ENCODE measurements at regions not wholly inside any gene's neighbourhood (a gene's known extent, or its start where the extent isn't known, plus 50 kb on each side); places are given as distances from the start of the nearest gene placed in this dataset.

GRCh38 chr1:43065616-43066399, 106.3 kb downstream of the EBNA1BP2 start:
- H3K27ac ChIP-seq: no peak overlapping the region
- no peaks in the 10 kb centered on the region for H3K9me3 ChIP-seq
- H3K27me3 ChIP-seq: no peaks in the 10 kb centered on the region
- no peak for DNase-seq
- TF ChIP-seq POLR2A (IDR thresholded peaks at IDR 0.05): no peak
- no peak for TF ChIP-seq CTCF (IDR thresholded peaks at IDR 0.05)
- no peak for TF ChIP-seq EP300 (IDR thresholded peaks at IDR 0.05)
- 86 to 93% (median 92%) methylated on average over 13 of the region's 13 CpGs for WGBS, 3 donors
- intact Hi-C loops (cut with DNase I): loop anchor here in 2 of 4 donors (10.0 kb wide), 2 partner anchors 281 to 291 kb away; partner anchors contain the start of gene TMEM269 (in 1 of the 2)
- H3K4me1 ChIP-seq (ENCODE audit: insufficient read depth): peaks cover 5% of the 10 kb centered on the region
- no peak overlapping the region for H3K4me3 ChIP-seq
- no peaks in the 10 kb centered on the region for H3K36me3 ChIP-seq

- Histone ChIP-seq H3K27me3 (no peaks in the 10 kb centered on the region), H3K9me3 (no peaks in the 10 kb centered on the region), H3K4me3 (no peak overlapping the region), H3K27ac (no peak overlapping the region), H3K4me1 (ENCODE audit: insufficient read depth) (peaks cover 5% of the 10 kb centered on the region), H3K36me3 (no peaks in the 10 kb centered on the region)
- 66 to 85% (median 74%) methylated on average over 5 of the region's 5 CpGs for WGBS, 3 donors
- TF ChIP-seq POLR2A (IDR thresholded peaks at IDR 0.05): no peak
- TF ChIP-seq CTCF (IDR thresholded peaks at IDR 0.05): no peak
- intact Hi-C loops (cut with DNase I): loop anchor here in 2 of 4 donors (10.0 kb wide), 2 partner anchors 280 to 290 kb away; partner anchors contain the start of gene TMEM269 (in 1 of the 2)
- no peak for DNase-seq
Observed at GRCh38 chr1:43065191-43065590, 106.5 kb upstream of the SLC2A1 start.

GRCh38 chr1:43063394-43064219, 104.9 kb upstream of the SLC2A1 start:
- Histone ChIP-seq H3K27ac (no peak overlapping the region), H3K9me3 (no peaks in the 10 kb centered on the region), H3K4me3 (no peak overlapping the region), H3K4me1 (ENCODE audit: insufficient read depth) (peaks cover 2% of the 10 kb centered on the region), H3K27me3 (no peaks in the 10 kb centered on the region), H3K36me3 (no peaks in the 10 kb centered on the region)
- WGBS, 3 donors: 91 to 95% (median 93%) methylated on average over 10 of the region's 10 CpGs
- DNase-seq: no peak
- no peak for TF ChIP-seq CTCF (IDR thresholded peaks at IDR 0.05)
- no peak for TF ChIP-seq EP300 (IDR thresholded peaks at IDR 0.05)
- TF ChIP-seq POLR2A (IDR thresholded peaks at IDR 0.05): no peak
- intact Hi-C loops (cut with DNase I): loop anchor here in 2 of 4 donors (10.0 kb wide), 2 partner anchors 279 to 289 kb away; partner anchors contain the start of gene TMEM269 (in 1 of the 2)

GRCh38 chr1:43062527-43063095, 103.9 kb upstream of the SLC2A1 start:
- H3K36me3 ChIP-seq: no peaks in the 10 kb centered on the region
- H3K4me1 ChIP-seq (ENCODE audit: insufficient read depth): peaks cover 2% of the 10 kb centered on the region
- no peak overlapping the region for H3K4me3 ChIP-seq
- no peak for DNase-seq
- no peak for TF ChIP-seq CTCF (IDR thresholded peaks at IDR 0.05)
- TF ChIP-seq EP300 (IDR thresholded peaks at IDR 0.05): no peak
- TF ChIP-seq POLR2A (IDR thresholded peaks at IDR 0.05): no peak
- H3K27me3 ChIP-seq: no peaks in the 10 kb centered on the region
- H3K27ac ChIP-seq: no peak overlapping the region
- WGBS, 3 donors: 91 to 93% (median 93%) methylated on average over 12 of the region's 12 CpGs
- H3K9me3 ChIP-seq: no peaks in the 10 kb centered on the region
- intact Hi-C loops (cut with DNase I): loop anchor here in 2 of 4 donors (10.0 kb wide), 2 partner anchors 278 to 288 kb away; partner anchors contain the start of gene TMEM269 (in 1 of the 2)
